Neural progenitor cell (in vitro differentiated cells): ENCODE measurements at regions not wholly inside any gene's neighbourhood (a gene's known extent, or its start where the extent isn't known, plus 50 kb on each side); places are given as distances from the start of the nearest gene placed in this dataset.

Source experiments
- DNase-seq: peaks from one replicate; pipeline ENCODE4 v3.0.0-alpha.2; 2016; ENCODE audit warnings: low spot score
- H2AFZ ChIP-seq: fragments of 200-600 bp; sonication (generic); replicated peaks from 2 replicates; pipeline ENCODE4 v1.6.1; 2016; ENCODE audit warnings: antibody characterized with exemption
- H3F3A ChIP-seq: fragments of 200-600 bp; sonication (generic); 2 replicates; pipeline ENCODE4 v1.6.1; 2016; ENCODE audit warnings: antibody characterized with exemption, low read depth
- H3K27ac ChIP-seq: fragments of 200-600 bp; sonication (generic); 2 replicates; pipeline ENCODE4 v1.5.1; 2016; ENCODE audit warnings: mild to moderate bottlenecking
- H3K27me3 ChIP-seq: fragments of 200-600 bp; sonication (generic); 2 replicates; pipeline ENCODE4 v1.6.1; 2016; ENCODE audit warnings: mild to moderate bottlenecking, moderate library complexity
- H3K36me3 ChIP-seq: fragments of 200-600 bp; sonication (generic); 2 replicates; pipeline ENCODE4 v1.5.1; 2016
- H3K4me1 ChIP-seq: fragments of 200-600 bp; sonication (generic); 2 replicates; pipeline ENCODE4 v1.6.1; 2016; ENCODE audit warnings: mixed run types
- H3K4me2 ChIP-seq: fragments of 200-600 bp; sonication (generic); 2 replicates; pipeline ENCODE4 v1.6.1; 2016
- H3K4me3 ChIP-seq: fragments of 200-600 bp; sonication (generic); 2 replicates; pipeline ENCODE4 v1.5.1; 2016
- H3K79me2 ChIP-seq: fragments of 200-600 bp; sonication (generic); 2 replicates; pipeline ENCODE4 v1.6.1; 2016; ENCODE audit warnings: low read depth
- H3K9ac ChIP-seq: fragments of 200-600 bp; sonication (generic); 2 replicates; pipeline ENCODE4 v1.6.1; 2016
- H3K9me3 ChIP-seq: fragments of 200-600 bp; sonication (generic); 2 replicates; pipeline ENCODE4 v1.5.1; 2016; ENCODE audit warnings: low read depth
- H4K20me1 ChIP-seq: fragments of 200-600 bp; sonication (generic); 2 replicates; pipeline ENCODE4 v1.6.1; 2016; ENCODE audit warnings: low read depth
- H3K27ac Mint-ChIP-seq: 3 replicates; pipeline ENCODE4 v1.8.0; 2021; ENCODE audit warnings: mixed read lengths
- H3K27me3 Mint-ChIP-seq: 2 replicates; pipeline ENCODE4 v1.8.0; 2022; ENCODE audit warnings: low read depth, mild to moderate bottlenecking, inconsistent platforms, moderate library complexity, mixed read lengths; ENCODE audit not compliant: insufficient read depth
- H3K36me3 Mint-ChIP-seq: 3 replicates; pipeline ENCODE4 v1.8.0; 2021; ENCODE audit warnings: mixed read lengths
- H3K4me1 Mint-ChIP-seq: 3 replicates; pipeline ENCODE4 v1.8.0; 2021; ENCODE audit warnings: mixed read lengths
- H3K4me3 Mint-ChIP-seq: 3 replicates; pipeline ENCODE4 v1.8.0; 2021; ENCODE audit warnings: mild to moderate bottlenecking, moderate library complexity, mixed read lengths
- H3K9me3 Mint-ChIP-seq: 3 replicates; pipeline ENCODE4 v1.8.0; 2020; ENCODE audit warnings: mixed read lengths
- EZH2 ChIP-seq: fragments of 200-600 bp; sonication (generic); IDR thresholded peaks from 2 replicates; pipeline ENCODE4 v1.6.1; 2017; ENCODE audit warnings: antibody characterized with exemption, mild to moderate bottlenecking, moderate library complexity
- EZH2phosphoT487 ChIP-seq: fragments of 200-600 bp; sonication (generic); IDR thresholded peaks from 2 replicates; pipeline ENCODE4 v1.6.1; 2017; ENCODE audit warnings: antibody characterized with exemption
- TF ChIP-seq, protein P1 (sequence below): fragments of 200-600 bp; sonication (generic); IDR thresholded peaks from 2 replicates; pipeline ENCODE4 v1.5.1; 2017; ENCODE audit warnings: antibody characterized with exemption, mild to moderate bottlenecking

DNA sequence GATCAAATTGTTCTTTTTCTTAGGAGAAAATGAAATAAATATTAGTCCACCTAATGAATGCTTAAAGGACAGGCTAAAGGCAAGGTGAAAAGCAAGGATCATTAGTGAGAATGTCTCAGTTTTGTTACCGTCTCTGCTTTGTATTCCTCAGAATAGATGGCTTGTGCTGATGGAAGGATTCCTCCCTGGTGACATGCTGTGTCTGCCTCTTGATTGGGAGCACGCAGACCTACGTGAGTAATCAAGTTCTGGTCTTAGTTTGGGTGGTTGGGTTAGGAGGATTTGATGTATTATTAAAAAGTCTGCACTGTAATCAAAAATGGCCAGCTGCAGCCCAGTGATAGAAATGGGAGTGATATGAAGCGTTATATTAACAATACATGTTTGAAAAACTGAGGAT lies 78.8 kb upstream of the RTL1 start:
- H3K9ac ChIP-seq = no peak overlapping the region
- no peaks in the 10 kb centered on the region for H3K9me3 Mint-ChIP-seq
- no peaks in the 10 kb centered on the region for H3K79me2 ChIP-seq
- H3F3A ChIP-seq = no peaks in the 10 kb centered on the region
- H3K36me3 Mint-ChIP-seq = no peaks in the 10 kb centered on the region
- H3K27me3 ChIP-seq = peaks cover 4% of the 10 kb centered on the region
- no peak overlapping the region for H3K27ac Mint-ChIP-seq
- no peaks in the 10 kb centered on the region for H4K20me1 ChIP-seq
- H3K4me3 ChIP-seq = no peak overlapping the region
- TF ChIP-seq EZH2 (no peak), EZH2phosphoT487 (no peak)
- TF ChIP-seq, protein P1, sequence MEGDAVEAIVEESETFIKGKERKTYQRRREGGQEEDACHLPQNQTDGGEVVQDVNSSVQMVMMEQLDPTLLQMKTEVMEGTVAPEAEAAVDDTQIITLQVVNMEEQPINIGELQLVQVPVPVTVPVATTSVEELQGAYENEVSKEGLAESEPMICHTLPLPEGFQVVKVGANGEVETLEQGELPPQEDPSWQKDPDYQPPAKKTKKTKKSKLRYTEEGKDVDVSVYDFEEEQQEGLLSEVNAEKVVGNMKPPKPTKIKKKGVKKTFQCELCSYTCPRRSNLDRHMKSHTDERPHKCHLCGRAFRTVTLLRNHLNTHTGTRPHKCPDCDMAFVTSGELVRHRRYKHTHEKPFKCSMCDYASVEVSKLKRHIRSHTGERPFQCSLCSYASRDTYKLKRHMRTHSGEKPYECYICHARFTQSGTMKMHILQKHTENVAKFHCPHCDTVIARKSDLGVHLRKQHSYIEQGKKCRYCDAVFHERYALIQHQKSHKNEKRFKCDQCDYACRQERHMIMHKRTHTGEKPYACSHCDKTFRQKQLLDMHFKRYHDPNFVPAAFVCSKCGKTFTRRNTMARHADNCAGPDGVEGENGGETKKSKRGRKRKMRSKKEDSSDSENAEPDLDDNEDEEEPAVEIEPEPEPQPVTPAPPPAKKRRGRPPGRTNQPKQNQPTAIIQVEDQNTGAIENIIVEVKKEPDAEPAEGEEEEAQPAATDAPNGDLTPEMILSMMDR = no peak
- no peaks in the 10 kb centered on the region for H3K27me3 Mint-ChIP-seq
- no peaks in the 10 kb centered on the region for H3K4me1 Mint-ChIP-seq
- H3K27ac ChIP-seq = no peak overlapping the region
- H3K4me1 ChIP-seq = no peaks in the 10 kb centered on the region
- no peaks in the 10 kb centered on the region for H3K36me3 ChIP-seq
- DNase-seq = peak; percentile 3
- H3K9me3 ChIP-seq = no peaks in the 10 kb centered on the region
- no peak overlapping the region for H3K4me2 ChIP-seq
- H2AFZ ChIP-seq = no peak overlapping the region
- H3K4me3 Mint-ChIP-seq = no peak overlapping the region

DNA sequence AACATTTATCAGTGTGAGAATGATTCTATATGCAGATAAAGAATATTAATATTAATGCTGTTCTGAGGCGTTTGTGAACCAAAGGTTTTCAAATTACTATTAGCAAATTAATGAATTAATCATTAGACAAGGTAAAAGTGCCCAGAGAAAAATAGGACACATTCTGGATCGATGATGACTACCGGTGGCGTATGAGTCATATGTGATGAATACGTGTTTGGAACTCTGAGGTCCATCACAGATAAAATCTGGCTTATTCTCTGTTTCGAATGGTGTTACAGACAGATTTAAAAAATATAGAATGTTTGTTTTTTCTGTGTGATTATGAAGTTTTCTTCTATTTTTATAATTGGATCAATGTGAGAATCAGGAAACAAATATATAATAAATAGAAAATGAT lies 79.2 kb upstream of the RTL1 start:
- no peaks in the 10 kb centered on the region for H3K9me3 Mint-ChIP-seq
- no peak overlapping the region for H3K27ac ChIP-seq

DNA sequence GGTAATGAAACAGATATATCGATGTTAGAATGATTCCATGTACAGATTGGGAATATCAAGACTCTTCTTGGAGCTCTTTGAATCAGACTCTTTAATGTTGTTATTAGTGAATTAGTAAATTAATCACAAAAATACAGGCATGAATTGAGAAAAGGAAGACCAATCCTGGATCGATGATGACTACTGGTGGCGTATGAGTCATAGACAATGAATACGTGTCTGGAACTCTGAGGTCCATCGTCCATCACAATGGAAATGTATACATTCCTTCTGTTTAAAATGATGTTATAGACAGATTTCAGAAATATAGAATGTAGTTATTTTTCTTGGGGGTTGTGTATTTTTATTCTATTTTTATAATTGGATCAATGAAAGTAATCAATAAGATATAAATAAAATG lies 80.2 kb upstream of the RTL1 start:
- DNase-seq = no peak
- H3K79me2 ChIP-seq = no peaks in the 10 kb centered on the region
- H2AFZ ChIP-seq = no peak overlapping the region
- no peaks in the 10 kb centered on the region for H4K20me1 ChIP-seq
- no peak overlapping the region for H3K4me3 ChIP-seq
- peaks cover 4% of the 10 kb centered on the region for H3K27me3 ChIP-seq
- H3K36me3 ChIP-seq = no peaks in the 10 kb centered on the region
- no peaks in the 10 kb centered on the region for H3K4me1 Mint-ChIP-seq
- H3K9ac ChIP-seq = no peak overlapping the region
- no peaks in the 10 kb centered on the region for H3F3A ChIP-seq
- H3K4me2 ChIP-seq = no peak overlapping the region
- H3K36me3 Mint-ChIP-seq = no peaks in the 10 kb centered on the region
- H3K9me3 ChIP-seq = no peaks in the 10 kb centered on the region
- TF ChIP-seq EZH2 = no peak
- TF ChIP-seq EZH2phosphoT487 = no peak
- TF ChIP-seq, protein P1 = no peak
- H3K27me3 Mint-ChIP-seq = no peaks in the 10 kb centered on the region
- no peak overlapping the region for H3K27ac ChIP-seq
- H3K4me1 ChIP-seq = no peaks in the 10 kb centered on the region
- H3K27ac Mint-ChIP-seq = no peak overlapping the region
- no peak overlapping the region for H3K4me3 Mint-ChIP-seq
- H3K9me3 Mint-ChIP-seq = no peaks in the 10 kb centered on the region

More for the DNA sequence above, 79.2 kb upstream of the RTL1 start:
- Histone ChIP-seq H3K9me3 (no peaks in the 10 kb centered on the region), H3K27me3 (peaks cover 4% of the 10 kb centered on the region), H3F3A (no peaks in the 10 kb centered on the region), H3K9ac (no peak overlapping the region), H3K4me2 (no peak overlapping the region), H4K20me1 (no peaks in the 10 kb centered on the region), H2AFZ (no peak overlapping the region), H3K36me3 (no peaks in the 10 kb centered on the region), H3K4me1 (no peaks in the 10 kb centered on the region), H3K4me3 (no peak overlapping the region), H3K79me2 (no peaks in the 10 kb centered on the region)
- no peaks in the 10 kb centered on the region for H3K36me3 Mint-ChIP-seq
- H3K4me3 Mint-ChIP-seq = no peak overlapping the region
- DNase-seq = no peak
- H3K27ac Mint-ChIP-seq = no peak overlapping the region
- no peak for TF ChIP-seq EZH2
- TF ChIP-seq EZH2phosphoT487 = no peak
- TF ChIP-seq, protein P1 = no peak
- H3K4me1 Mint-ChIP-seq = no peaks in the 10 kb centered on the region
- no peaks in the 10 kb centered on the region for H3K27me3 Mint-ChIP-seq
